Esophagus squamous epithelium (tissue), 4 donors: ENCODE measurements at regions not wholly inside any gene's neighbourhood (a gene's known extent, or its start where the extent isn't known, plus 50 kb on each side); places are given as distances from the start of the nearest gene placed in this dataset.

Source experiments
- CTCF ChIP-seq, 6 experiments: fragments of 450-650 bp in 4 of 6; fragments of 200-600 bp in 2 of 6; sonication (generic) in 2 of 6; IDR thresholded peaks; one replicate each; pipeline ENCODE4 v1.5.1; 2016 to 2019; ENCODE audit warnings: antibody characterized with exemption in 6 of 6, mild to moderate bottlenecking in 4 of 6, moderate library complexity in 4 of 6
- POLR2A ChIP-seq, 4 donors: fragments of 450-650 bp; IDR thresholded peaks; one replicate each; pipeline ENCODE4 v1.6.1; 2017; ENCODE audit warnings: antibody characterized with exemption in 4 of 4, mild to moderate bottlenecking in 4 of 4, moderate library complexity in 3 of 4

- TF ChIP-seq CTCF (IDR thresholded peaks at IDR 0.05) (no peak), POLR2A (IDR thresholded peaks at IDR 0.05) (no peak)
Measured at GRCh38 chr2:42941633-42942176, 149.3 kb upstream of the HAAO start.
